Neural crest cell (in vitro differentiated cells): ENCODE measurements at regions not wholly inside any gene's neighbourhood (a gene's known extent, or its start where the extent isn't known, plus 50 kb on each side); places are given as distances from the start of the nearest gene placed in this dataset.

Experiments
- DNase-seq: peaks from one replicate; pipeline ENCODE4 v3.0.0; 2021; ENCODE audit warnings: low read depth, mixed read lengths, low spot score
- H3K27ac Mint-ChIP-seq: one replicate; pipeline ENCODE4 v1.8.0; 2021; ENCODE audit warnings: mild to moderate bottlenecking, mixed read lengths; ENCODE audit not compliant: unreplicated experiment
- H3K27me3 Mint-ChIP-seq: 2 replicates; pipeline ENCODE4 v1.8.0; 2021; ENCODE audit warnings: low read depth, mild to moderate bottlenecking, mixed read lengths
- H3K36me3 Mint-ChIP-seq: 2 replicates; pipeline ENCODE4 v1.8.0; 2021; ENCODE audit warnings: low read depth, mild to moderate bottlenecking, mixed read lengths
- H3K4me1 Mint-ChIP-seq: 2 replicates; pipeline ENCODE4 v1.8.0; 2021; ENCODE audit warnings: mixed read lengths
- H3K4me3 Mint-ChIP-seq: one replicate; pipeline ENCODE4 v1.8.0; 2021; ENCODE audit warnings: mild to moderate bottlenecking, mixed read lengths
- H3K9me3 Mint-ChIP-seq: 2 replicates; pipeline ENCODE4 v1.8.0; 2021; ENCODE audit warnings: mixed read lengths
- CTCF ChIP-seq: fragments of 200-600 bp; sonication (generic); conservative IDR thresholded peaks from 2 replicates; pipeline ENCODE4 v1.5.0; 2021; ENCODE audit warnings: antibody characterized with exemption, mild to moderate bottlenecking

GRCh38 chr15:95830281-95830680, 500.2 kb upstream of the NR2F2 start:
- no peak for DNase-seq
- Mint-ChIP-seq H3K36me3 (peaks cover 3% of the 10 kb centered on the region), H3K4me1 (peaks cover 59% of the 10 kb centered on the region), H3K27ac (no peak overlapping the region), H3K27me3 (no peaks in the 10 kb centered on the region), H3K9me3 (no peaks in the 10 kb centered on the region), H3K4me3 (no peak overlapping the region)
- TF ChIP-seq CTCF: no peak

GRCh38 chr15:95832668-95833067, 497.8 kb upstream of the NR2F2 start:
- H3K9me3 Mint-ChIP-seq: no peaks in the 10 kb centered on the region
- no peak for TF ChIP-seq CTCF
- DNase-seq: no peak
- H3K4me1 Mint-ChIP-seq: peaks cover 41% of the 10 kb centered on the region
- no peak overlapping the region for H3K27ac Mint-ChIP-seq
- no peaks in the 10 kb centered on the region for H3K27me3 Mint-ChIP-seq
- H3K4me3 Mint-ChIP-seq: no peak overlapping the region
- peaks cover 3% of the 10 kb centered on the region for H3K36me3 Mint-ChIP-seq

- no peak overlapping the region for H3K27ac Mint-ChIP-seq
- no peak overlapping the region for H3K4me3 Mint-ChIP-seq
Measured at GRCh38 chr15:95834028-95834804, 496.3 kb upstream of the NR2F2 start.

GRCh38 chr15:95836536-95836935, 494.0 kb upstream of the NR2F2 start:
- H3K27ac Mint-ChIP-seq: no peak overlapping the region
- H3K36me3 Mint-ChIP-seq: peaks cover 3% of the 10 kb centered on the region
- DNase-seq: no peak
- no peaks in the 10 kb centered on the region for H3K27me3 Mint-ChIP-seq
- H3K4me1 Mint-ChIP-seq: peaks cover 46% of the 10 kb centered on the region
- no peak for TF ChIP-seq CTCF
- H3K9me3 Mint-ChIP-seq: peaks cover 3% of the 10 kb centered on the region
- no peak overlapping the region for H3K4me3 Mint-ChIP-seq

More at GRCh38 chr15:95834028-95834804, 496.3 kb upstream of the NR2F2 start:
- no peak for TF ChIP-seq CTCF
- Mint-ChIP-seq H3K36me3 (peaks cover 3% of the 10 kb centered on the region), H3K27me3 (no peaks in the 10 kb centered on the region), H3K4me1 (peaks cover 43% of the 10 kb centered on the region), H3K9me3 (no peaks in the 10 kb centered on the region)
- no peak for DNase-seq

GRCh38 chr15:95837341-95838004, 493.0 kb upstream of the NR2F2 start:
- no peak for TF ChIP-seq CTCF
- no peak for DNase-seq
- Mint-ChIP-seq H3K4me1 (peaks cover 41% of the 10 kb centered on the region), H3K27me3 (no peaks in the 10 kb centered on the region), H3K27ac (no peak overlapping the region), H3K9me3 (peaks cover 3% of the 10 kb centered on the region), H3K36me3 (no peaks in the 10 kb centered on the region), H3K4me3 (no peak overlapping the region)
